ENCODE measurements at regions not wholly inside any gene's neighbourhood (a gene's known extent, or its start where the extent isn't known, plus 50 kb on each side); places are given as distances from the start of the nearest gene placed in this dataset.
A peak's percentile ranks its signal among the peaks of the same experiment; 100 is the strongest.

- Histone ChIP-seq H3K27ac (ENCODE audit: low read depth) (no peak overlapping the region), H3K27me3 (ENCODE audit: insufficient read depth) (no peaks in the 10 kb centered on the region), H3K4me1 (ENCODE audit: insufficient read depth) (no peaks in the 10 kb centered on the region), H3K4me2 (no peak overlapping the region), H2AFZ (peak overlapping the region; percentile 61; the same call in 1 of the 2 replicates), H3K4me3 (no peak overlapping the region), H3K79me2 (replicated peaks; ENCODE audit: insufficient read depth) (no peaks in the 10 kb centered on the region), H3K36me3 (ENCODE audit: insufficient read depth) (no peaks in the 10 kb centered on the region), H4K20me1 (replicated peaks; ENCODE audit: insufficient read depth) (no peaks in the 10 kb centered on the region), H3K9me2 (ENCODE audit: insufficient read depth) (0 out of 2 replicates have a peak, but pooled peaks cover 4% of the 10 kb centered on the region), H3F3A (replicated peaks; ENCODE audit: low read depth) (no peaks in the 10 kb centered on the region)
- Mint-ChIP-seq H3K4me3 (no peak overlapping the region), H3K4me1 (no peaks in the 10 kb centered on the region), H3K27ac (no peak overlapping the region), H3K36me3 (ENCODE audit: low read depth) (no peaks in the 10 kb centered on the region), H3K9me3 (no peaks in the 10 kb centered on the region), H3K27me3 (ENCODE audit: insufficient read depth, low read depth, poor library complexity) (peaks cover 1% of the 10 kb centered on the region)
- no peak for TF ChIP-seq REST (IDR thresholded peaks at IDR 0.05; ENCODE audit: unreplicated experiment)
- no peak for TF ChIP-seq NANOG (IDR thresholded peaks at IDR 0.05; ENCODE audit: borderline replicate concordance)
- no peak for TF ChIP-seq CREB1 (CRISPR knock-in tag; IDR thresholded peaks at IDR 0.05; ENCODE audit: low read depth)
- no peak for TF ChIP-seq ETS1 (IDR thresholded peaks at IDR 0.05)
- no peak for DNase-seq (ENCODE audit: low spot score)
- ATAC-seq, result no peak
Observed at GRCh38 chr9:13805546-13805945, 508.4 kb downstream of the NFIB start.

GRCh38 chr9:13804532-13804931 lies 509.4 kb downstream of the NFIB start:
- H3K79me2 ChIP-seq (replicated peaks; ENCODE audit: insufficient read depth), result no peaks in the 10 kb centered on the region
- no peak overlapping the region for H3K4me3 ChIP-seq
- peak overlapping the region; percentile 16; the same call in 1 of the 2 replicates for H2AFZ ChIP-seq
- H3K4me2 ChIP-seq, result no peak overlapping the region
- no peaks in the 10 kb centered on the region for H3K27me3 ChIP-seq (ENCODE audit: insufficient read depth)
- H3K27ac Mint-ChIP-seq, result no peak overlapping the region
- no peaks in the 10 kb centered on the region for H3K4me1 ChIP-seq (ENCODE audit: insufficient read depth)
- no peaks in the 10 kb centered on the region for H3F3A ChIP-seq (replicated peaks; ENCODE audit: low read depth)
- no peaks in the 10 kb centered on the region for H3K9me2 ChIP-seq (ENCODE audit: insufficient read depth)
- ATAC-seq (no peak), DNase-seq (ENCODE audit: low spot score) (no peak)
- no peaks in the 10 kb centered on the region for H3K9me3 Mint-ChIP-seq
- no peaks in the 10 kb centered on the region for H3K27me3 Mint-ChIP-seq (ENCODE audit: insufficient read depth, low read depth, poor library complexity)
- H3K27ac ChIP-seq (ENCODE audit: low read depth), result no peak overlapping the region
- no peaks in the 10 kb centered on the region for H3K36me3 Mint-ChIP-seq (ENCODE audit: low read depth)
- no peaks in the 10 kb centered on the region for H4K20me1 ChIP-seq (replicated peaks; ENCODE audit: insufficient read depth)
- no peaks in the 10 kb centered on the region for H3K4me1 Mint-ChIP-seq
- H3K36me3 ChIP-seq (ENCODE audit: insufficient read depth), result no peaks in the 10 kb centered on the region
- H3K4me3 Mint-ChIP-seq, result no peak overlapping the region
- TF ChIP-seq CTCF (conservative IDR thresholded peaks at IDR 0.05; ENCODE audit: low read depth in 2 of 2), result no peak
- no peak for TF ChIP-seq ETS1 (IDR thresholded peaks at IDR 0.05)
- TF ChIP-seq POLR2AphosphoS5 (IDR thresholded peaks at IDR 0.05; ENCODE audit: low read depth), result no peak
- TF ChIP-seq ZNF114 (CRISPR knock-in tag; IDR thresholded peaks at IDR 0.05), result no peak
- TF ChIP-seq JUNB (IDR thresholded peaks at IDR 0.05; ENCODE audit: unreplicated experiment), result no peak
- TF ChIP-seq EZH2phosphoT487 (IDR thresholded peaks at IDR 0.05; ENCODE audit: unreplicated experiment), result no peak
- no peak for TF ChIP-seq STAT1 (IDR thresholded peaks at IDR 0.05; ENCODE audit: unreplicated experiment)
- no peak for TF ChIP-seq CREB1 (CRISPR knock-in tag; IDR thresholded peaks at IDR 0.05; ENCODE audit: low read depth)
- TF ChIP-seq REST (IDR thresholded peaks at IDR 0.05; ENCODE audit: unreplicated experiment), result no peak
- no peak for TF ChIP-seq EZH2 (IDR thresholded peaks at IDR 0.05; ENCODE audit: low read depth, unreplicated experiment)

Data from GM23338 (cell line).